HG03097 (cell line): ENCODE measurements at regions not wholly inside any gene's neighbourhood (a gene's known extent, or its start where the extent isn't known, plus 50 kb on each side); places are given as distances from the start of the nearest gene placed in this dataset.

Experiments
- ATAC-seq: cut with Tn5 transposase; IDR thresholded peaks from one replicate; pipeline ENCODE4 v1.9.1; 2021; ENCODE audit not compliant: unreplicated experiment, low FRiP score

- no peak for ATAC-seq
Observed at GRCh38 chr13:87052731-87053130, 618.4 kb upstream of the SLITRK5 start.

DNA sequence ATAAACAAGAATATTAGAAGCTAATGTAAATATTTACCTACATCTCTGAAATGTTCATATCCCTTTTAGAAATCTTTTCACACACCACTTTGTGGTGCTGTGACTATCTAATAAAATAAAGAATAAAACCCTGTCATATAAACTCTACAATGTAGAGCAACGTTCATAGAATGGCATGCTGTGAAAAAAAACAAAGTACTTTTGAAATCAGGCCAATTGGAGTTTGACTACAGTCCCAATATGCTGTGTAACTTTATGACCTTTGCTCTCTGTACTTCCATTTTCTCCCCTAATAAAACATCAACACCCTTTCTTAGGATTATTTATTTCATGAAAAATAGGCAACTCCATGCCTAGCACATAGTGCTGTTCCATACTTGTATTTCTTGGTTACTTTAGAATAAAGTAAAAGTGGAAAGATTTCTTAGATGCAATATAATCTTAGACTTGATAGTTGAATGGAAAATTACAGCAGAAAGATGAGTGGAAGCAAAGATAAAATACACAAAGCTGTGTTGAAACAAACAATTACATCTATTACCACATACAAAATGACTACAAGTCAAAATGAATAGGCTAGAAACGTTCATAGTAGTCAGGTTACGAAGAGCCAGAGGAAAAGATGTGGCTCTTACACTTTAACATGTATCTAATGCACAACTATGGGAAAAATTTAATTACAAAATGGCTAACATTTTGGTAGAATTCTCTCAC is 613.2 kb upstream of the SLITRK5 start:
- ATAC-seq = no peak

DNA sequence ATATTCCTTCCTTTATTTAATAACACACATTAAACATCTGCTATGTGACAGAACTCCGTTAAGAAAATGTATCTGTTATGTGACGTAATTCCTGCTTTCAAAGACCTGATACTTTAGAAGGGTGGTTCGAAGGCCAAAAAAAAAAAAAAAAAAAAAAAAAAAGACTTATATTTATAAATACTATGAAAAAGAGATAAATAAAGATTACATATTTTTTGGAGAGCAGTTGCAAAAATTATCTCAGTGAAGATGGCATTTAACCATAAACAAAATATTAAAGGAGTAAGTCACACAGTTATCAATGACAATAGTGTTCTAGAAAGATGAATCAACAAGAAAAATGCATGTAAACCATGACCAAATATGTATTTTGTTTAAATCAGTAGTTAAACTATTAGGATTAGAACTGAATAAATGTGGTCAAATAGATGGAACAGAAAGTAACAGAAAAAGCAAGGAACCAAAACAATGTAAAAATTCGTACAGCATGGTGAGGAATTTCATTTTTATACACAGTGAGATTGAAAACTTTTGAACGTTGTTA is 612.3 kb upstream of the SLITRK5 start:
- ATAC-seq = no peak

GRCh38 chr13:87078947-87079795 is 592.0 kb upstream of the SLITRK5 start:
- ATAC-seq = no peak

DNA sequence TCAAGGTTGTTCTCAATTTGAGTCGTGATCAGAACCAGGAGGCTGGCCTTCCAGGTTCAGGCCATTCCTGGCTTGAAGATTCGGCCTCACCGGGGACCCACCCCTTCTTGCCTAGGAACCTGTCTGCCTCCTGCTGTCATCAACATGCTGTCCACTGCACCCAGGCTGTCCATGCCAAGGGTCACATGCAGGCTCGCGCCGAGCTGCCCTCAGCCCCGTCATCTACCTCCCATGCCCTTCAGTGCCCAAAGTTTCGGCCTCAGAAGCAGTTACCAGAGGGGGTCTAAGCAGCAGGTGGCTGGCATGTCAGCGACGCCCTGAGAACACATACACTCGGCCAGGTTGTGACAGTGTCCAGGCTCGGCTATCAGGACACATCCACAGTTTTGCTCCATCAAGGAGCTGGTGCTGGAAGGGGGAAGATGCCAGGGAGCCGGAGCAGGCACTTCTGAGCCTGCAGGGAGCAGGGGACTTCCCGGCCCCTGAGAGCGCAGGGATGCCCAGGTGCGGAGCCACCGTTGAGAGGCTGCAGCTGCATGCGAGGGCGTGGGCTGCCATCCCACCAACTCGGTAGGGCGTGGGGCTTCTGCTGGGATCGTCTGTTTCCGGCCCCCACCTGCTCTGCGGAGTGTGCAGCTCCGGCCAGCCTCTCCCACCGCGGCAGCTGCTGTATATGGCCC is 590.9 kb upstream of the SLITRK5 start:
- ATAC-seq = no peak

- ATAC-seq = no peak
Observed at GRCh38 chr13:87084192-87084591, 587.0 kb upstream of the SLITRK5 start.

GRCh38 chr13:87087741-87088140 is 583.4 kb upstream of the SLITRK5 start:
- ATAC-seq = no peak

- ATAC-seq = no peak
Observed at GRCh38 chr13:87089391-87089790, 581.8 kb upstream of the SLITRK5 start.

- no peak for ATAC-seq
Observed at GRCh38 chr13:87093399-87093798, 577.8 kb upstream of the SLITRK5 start.

- no peak for ATAC-seq
Observed at GRCh38 chr13:87094646-87095045, 576.5 kb upstream of the SLITRK5 start.

GRCh38 chr13:87100431-87100830 is 570.7 kb upstream of the SLITRK5 start:
- ATAC-seq = no peak

- no peak for ATAC-seq
Observed at GRCh38 chr13:87107651-87108050, 563.5 kb upstream of the SLITRK5 start.

GRCh38 chr13:87120476-87120875 is 550.7 kb upstream of the SLITRK5 start:
- no peak for ATAC-seq

DNA sequence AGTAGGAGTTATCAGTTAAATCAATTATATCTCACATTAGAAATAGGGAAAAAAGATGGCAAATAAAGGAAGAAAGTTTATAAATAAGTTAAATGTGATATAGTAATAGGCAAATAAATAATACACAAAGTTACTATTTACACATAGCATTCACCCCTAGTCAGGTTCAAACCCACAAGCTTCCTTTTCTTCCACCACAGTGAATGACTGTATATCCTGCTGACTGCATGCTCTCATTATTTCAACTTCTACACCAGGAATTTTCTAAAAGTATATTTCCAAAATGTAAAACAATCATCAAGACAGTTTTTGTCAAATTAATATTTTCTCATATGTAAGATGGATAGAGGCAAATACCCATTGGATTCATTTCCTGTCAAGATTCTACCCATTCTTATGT is 548.6 kb upstream of the SLITRK5 start:
- no peak for ATAC-seq

DNA sequence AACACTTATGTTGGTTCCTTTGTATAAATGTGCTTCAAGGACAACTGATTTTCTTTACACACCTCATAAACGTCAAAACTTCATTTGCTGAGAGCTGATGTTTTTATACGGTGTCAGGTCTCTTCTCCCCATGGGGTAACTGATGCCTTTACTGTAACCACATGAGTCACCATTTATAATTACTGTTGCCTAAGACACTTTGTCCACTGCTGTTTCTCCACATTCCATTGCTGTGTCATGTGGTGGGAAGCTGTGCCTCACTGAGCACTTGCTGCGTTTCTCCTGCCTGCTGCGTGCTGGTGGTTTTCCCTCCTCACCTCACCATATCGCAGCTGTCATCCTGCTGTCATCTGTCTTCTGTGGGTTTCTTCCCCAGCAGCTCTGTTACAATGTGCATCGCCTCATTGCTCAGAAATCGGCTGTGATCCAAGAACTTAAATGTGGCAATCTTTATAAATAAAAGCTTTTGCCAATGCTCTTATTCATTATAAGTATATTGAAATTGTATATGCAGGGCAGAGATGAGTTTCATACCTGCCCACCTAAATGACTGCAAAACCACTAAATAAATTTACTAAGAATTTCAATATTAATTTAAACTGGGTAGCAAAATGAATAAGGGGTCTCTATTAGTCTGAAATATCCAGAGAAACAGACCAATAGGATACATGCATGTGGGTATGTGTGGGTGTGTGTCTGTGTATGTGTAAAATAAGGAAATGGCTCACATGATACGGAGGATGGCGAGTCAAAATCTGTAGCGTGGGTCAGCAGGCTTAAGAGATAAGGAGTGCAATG is 547.0 kb upstream of the SLITRK5 start:
- ATAC-seq = no peak

GRCh38 chr13:87124785-87125074 is 546.4 kb upstream of the SLITRK5 start:
- ATAC-seq = no peak

DNA sequence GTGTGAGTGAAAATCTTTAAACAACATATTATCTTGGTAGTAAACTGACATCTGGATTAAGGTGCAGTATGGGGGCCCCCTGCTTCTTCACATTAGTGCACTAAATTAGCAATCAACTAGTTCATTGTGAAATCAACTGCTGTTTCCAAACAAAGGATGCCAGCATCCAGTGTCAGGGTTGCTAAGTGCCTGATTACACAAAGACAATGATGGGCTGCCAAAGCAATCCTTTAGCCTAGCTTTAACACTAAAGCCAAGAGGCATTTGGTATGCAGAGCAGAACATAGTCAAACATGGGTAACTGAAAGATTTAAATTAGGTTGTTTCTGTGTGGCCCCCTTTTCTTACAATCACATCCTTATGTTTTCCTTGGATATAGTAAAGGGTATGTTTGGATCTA is 543.1 kb upstream of the SLITRK5 start:
- ATAC-seq = no peak

DNA sequence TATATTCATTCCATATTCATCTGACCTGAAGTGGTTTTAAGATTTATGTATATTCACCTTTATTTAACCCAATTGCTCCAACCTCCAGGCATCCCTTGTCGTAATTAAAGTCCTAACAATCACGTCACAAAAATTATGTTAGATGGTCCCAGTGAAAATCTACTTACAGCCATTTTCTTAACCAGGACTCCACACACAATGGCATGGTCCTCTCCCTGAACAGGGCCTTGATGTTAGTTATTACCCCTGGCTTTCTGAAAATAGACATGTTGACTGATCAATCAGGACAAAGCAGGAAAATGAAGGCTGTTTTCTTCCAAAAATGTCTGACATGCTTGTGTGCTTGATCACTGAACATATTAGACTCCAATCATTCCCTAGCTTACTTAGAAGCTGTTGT is 542.7 kb upstream of the SLITRK5 start:
- no peak for ATAC-seq

GRCh38 chr13:87129602-87130300 is 541.4 kb upstream of the SLITRK5 start:
- no peak for ATAC-seq

DNA sequence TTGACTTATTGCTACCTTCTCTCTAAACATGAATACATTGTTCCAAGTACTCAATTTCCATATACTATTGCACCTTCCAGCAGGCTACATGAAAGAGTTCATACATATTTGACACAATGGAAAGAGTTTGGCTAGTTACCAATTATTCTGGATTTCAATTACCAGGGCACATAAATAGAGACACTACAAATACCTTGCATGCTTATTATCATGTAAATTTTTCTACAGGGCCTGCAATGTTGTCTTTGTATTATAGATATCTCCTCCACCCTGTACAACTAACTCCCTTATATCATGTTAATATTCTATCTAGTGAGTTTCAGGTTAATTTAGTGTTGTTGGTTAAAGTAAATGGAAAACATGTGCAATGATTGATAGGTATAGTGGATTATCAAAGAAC is 540.7 kb upstream of the SLITRK5 start:
- ATAC-seq = no peak
